GM18873 (cell line): ENCODE measurements at regions not wholly inside any gene's neighbourhood (a gene's known extent, or its start where the extent isn't known, plus 50 kb on each side); places are given as distances from the start of the nearest gene placed in this dataset.

Source experiments
- ATAC-seq: cut with Tn5 transposase; IDR thresholded peaks from one replicate; pipeline ENCODE4 v1.9.1; 2021; ENCODE audit warnings: mild to moderate bottlenecking, moderate library complexity, moderate number of reproducible peaks; ENCODE audit not compliant: unreplicated experiment, low FRiP score

DNA sequence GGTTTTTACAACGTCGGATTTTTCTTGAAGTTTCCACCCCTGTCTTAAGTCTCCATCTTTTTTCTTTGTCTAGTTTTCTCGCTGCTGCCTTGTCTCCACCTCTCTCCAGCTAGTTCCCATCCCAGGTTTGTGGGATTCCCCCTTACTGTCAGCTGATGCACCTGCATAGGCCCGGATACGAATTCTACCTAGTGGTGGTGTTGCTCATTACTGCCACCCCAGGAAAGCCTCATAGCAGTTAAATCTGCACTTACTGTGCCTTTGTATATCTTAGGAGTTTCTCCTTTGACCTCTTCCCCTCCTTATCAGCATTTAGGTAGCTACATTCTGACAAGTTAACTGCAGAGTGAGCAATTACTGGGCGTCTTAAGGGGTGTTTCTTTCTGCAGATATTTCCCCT, 1693.1 kb upstream of the TENM3 start:
- ATAC-seq: no peak

DNA sequence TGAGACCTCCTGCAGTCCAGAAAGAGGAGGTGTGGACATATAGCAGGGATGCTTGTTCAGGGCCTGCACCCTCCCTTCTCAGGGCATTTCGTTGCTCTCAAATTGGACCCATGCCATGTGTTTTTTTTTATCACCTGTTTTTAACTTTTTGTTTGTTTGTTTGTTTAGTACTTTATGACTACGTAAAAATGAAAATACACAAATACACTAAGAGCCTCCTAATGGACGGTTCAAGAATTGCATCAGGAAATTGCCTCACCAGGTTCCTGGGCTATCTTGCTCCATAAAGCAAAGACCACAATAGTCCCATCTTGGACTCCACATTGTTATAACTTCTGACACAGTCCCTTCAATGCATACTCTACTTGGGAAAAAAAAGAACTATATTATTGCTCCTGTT, 1685.9 kb upstream of the TENM3 start:
- no peak for ATAC-seq

DNA sequence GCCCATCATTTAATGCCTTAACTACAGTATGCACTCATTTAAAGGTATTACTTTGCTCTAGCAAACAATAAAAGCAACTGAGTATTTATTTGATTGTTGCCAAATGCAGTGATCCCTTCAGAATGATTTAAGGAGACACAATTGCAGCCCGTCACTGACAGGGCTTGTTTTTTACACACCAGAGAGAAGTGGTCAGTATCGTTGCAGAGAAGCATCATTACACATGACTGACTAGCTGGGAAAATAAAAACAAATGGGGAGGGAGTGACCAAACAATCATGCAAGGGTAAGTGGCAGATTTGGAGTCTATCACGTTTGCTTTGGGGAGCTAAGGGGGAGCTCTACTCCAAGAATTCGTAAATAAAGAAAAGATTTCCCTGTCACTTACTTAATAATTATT, 1685.3 kb upstream of the TENM3 start:
- ATAC-seq: no peak

DNA sequence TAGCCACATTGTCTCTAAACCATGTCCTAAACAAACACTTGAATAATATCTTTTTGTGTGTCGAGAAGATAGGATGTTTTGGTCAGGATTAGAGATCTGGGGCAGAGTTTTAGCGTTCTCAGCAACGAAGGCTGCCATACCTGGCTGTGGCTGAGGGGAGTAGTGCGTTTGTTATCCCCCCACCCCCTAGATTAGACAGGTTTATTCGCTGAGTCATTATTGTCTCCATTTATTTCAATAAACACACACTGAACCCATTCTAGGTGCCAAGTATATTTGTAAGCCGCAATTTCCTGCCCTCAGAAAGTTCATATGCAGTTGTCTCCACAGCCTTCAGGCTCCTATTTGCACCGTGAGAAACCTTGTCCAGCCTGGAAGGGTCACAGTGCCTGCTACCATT, 1684.8 kb upstream of the TENM3 start:
- no peak for ATAC-seq

DNA sequence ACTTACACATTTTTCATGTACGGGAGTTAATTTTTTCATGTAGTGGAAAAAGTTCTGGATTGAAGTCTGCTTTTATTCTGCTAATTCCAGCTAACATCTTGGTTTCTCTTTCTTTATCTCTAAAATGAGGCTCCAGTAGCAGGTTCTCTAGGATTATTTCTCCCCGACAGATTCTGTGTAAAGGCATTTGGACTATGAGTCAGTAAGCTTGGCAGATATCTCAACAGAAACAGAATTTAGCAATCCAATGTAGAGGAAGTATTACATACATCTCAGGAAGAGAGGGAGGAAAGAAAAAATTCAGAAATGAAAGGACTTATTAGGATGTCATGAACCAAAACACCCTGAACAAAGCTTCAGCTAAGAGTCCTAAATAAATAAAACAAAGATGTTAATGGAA, 1682.3 kb upstream of the TENM3 start:
- ATAC-seq: no peak

DNA sequence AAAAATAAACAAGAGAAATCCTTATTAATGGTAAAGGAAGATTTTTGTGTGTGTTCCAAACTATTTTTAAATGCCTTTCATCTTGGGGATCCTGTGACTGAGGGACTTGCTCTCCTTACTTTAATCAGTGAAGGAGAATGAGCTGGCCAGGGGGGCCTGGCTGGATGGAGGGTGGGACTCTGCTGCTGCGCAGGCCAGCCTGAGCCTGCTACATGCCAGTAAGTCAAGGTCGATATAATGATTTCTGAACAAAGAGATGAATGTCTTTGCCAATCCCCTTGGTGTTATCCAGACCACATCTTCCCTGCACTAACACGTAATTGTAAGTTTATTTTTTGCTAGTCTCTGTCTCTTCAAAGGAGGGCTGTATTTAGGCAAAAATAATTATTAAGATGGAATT, 1679.2 kb upstream of the TENM3 start:
- ATAC-seq: no peak

DNA sequence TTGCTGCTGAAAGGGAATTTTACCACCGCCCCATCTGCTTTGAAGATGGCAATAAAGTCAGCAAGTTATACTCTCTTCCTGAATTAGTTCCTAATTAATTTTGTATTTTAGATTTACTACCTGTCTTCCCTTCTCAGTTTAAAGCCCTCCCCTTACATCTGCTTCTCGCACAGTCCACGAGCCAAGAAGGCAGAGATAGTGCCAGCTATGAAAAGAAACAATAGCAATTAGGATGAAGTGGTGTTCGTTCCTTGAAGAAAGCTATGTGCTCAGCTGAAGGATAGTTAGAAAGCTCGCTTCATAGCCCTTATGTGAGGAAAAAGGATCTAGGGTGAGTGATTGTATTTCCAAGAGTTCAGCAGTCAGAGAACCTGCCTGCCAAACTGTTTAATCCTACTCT, 1678.8 kb upstream of the TENM3 start:
- ATAC-seq: no peak

DNA sequence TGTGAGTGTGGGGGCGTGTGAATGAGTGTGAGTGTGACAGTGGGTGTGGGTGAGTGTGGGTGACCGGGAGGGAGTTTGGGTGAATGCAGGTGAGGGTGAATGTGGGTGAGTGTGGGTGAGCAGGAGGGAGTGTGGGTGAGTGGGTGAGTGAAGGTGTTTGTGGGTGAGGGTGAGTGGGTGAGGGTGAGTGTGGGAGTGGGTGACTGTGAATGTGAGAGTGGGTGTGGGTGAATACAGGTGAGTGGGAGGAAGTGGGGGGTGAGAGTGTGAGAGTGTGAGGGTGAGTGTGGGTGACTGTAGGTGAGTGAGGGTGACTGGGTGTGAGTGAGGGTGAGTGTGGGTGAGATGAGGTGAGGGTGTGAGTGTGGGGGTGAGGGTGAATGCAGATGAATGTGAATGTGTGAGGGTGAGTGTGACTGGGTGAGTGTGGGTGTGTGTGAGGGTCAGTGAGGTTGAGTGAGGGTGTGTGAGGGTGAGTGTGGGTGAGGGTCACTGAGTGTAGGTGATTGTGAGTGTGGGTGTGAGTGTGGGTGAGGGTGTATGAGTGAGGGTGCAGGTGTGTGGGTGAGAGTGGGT, 1677.3 kb upstream of the TENM3 start:
- no peak for ATAC-seq

DNA sequence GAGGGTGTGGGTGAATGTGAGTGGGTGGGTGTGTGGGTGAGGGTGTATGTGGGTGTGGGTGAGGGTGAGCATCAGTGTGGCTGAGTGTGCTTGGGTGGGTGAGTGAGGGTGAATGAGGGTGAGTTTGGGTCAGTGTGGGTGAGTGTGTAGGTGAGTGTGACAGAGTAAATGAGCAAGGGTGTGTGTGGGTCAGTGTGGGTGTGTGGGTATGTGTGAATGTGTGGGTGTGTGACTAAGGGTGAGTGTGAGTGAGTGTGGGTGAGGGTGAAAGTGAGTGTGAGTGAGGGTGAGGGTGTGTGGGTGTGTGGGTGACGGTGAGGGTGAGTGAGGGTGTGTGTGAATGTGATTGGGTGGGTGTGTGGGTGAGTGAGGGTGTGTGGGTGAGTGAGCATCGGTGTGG, 1676.7 kb upstream of the TENM3 start:
- no peak for ATAC-seq

DNA sequence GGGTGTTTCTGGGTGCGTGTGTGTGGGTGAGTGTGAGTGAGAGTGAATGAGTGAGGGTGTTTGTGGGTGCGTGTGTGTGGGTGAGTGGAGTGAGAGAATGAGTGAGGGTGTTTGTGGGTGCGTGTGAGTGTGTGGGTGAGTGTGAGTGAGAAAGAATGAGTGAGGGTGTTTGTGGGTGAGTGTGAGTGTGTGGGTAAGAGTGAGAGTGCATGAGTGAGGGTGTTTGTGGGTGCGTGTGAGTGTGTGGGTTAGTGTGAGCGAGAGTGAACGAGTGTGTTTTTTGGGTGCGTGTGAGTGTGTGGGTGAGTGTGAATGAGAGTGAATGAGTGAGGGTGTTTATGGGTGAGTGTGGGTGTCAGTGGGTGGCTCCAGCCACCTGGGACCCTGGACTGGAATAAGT, 1676.1 kb upstream of the TENM3 start:
- ATAC-seq: no peak

DNA sequence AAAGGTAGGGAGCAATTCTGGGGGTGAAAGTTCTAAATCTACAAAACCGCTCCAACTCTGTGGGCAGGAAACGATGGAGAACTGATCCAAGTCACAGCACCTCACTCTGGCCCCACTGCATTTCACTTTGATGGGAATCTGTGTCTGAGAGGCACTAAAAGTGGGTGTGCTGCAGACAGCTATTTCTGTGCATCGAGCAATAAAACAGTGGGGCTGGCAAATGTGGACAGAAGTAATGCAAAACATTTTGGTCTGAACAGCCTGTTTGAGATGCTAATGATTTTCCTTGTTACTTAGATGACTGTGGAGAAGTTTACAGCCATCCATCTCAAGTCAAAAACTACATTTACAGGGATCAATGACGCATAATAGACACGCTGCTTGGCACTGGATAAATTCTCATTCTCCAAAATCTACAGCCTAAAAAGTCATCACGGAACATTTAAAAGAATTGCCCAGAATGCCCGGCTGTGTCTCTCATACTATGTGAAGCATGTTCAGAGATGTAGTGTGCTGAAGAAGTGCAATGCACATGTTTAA, 1671.6 kb upstream of the TENM3 start:
- ATAC-seq: no peak

DNA sequence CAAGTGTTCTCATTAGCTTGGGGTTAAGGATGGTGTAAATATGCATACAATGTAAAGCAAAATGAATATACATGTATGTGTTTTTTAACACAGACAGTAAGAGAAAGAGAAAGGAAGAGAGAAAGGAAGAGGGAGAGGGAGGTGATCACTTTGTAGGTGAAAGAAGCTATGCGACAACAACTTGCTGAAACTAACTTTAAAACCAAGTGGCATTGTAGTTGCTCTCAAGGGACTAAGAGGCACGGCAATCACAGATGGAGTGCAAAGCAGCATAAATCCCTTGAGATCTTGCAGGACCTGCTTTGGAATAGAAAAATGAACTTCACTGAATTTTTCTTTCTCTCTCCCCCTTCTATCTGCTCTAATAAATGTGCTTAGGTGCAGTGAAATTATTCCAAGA, 1665.0 kb upstream of the TENM3 start:
- ATAC-seq: no peak

DNA sequence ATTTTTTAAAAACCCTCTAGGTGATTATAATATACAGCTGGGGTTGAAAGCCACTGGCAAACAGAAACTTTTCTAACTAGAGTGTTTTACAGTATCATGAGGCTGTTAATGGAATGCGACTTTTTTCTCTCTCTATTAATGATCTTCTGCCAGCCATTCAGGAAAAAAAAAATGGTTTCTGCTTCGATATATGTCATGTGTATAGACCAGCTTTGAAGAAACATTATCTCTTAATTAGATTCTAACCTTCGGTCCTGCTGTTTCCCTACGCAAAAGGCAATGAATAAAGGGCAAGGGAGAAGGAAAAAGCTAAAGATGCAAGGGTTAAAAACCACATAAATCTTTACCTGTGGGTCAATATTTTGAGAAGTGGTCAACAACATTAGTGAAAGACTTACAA, 1662.1 kb upstream of the TENM3 start:
- no peak for ATAC-seq

DNA sequence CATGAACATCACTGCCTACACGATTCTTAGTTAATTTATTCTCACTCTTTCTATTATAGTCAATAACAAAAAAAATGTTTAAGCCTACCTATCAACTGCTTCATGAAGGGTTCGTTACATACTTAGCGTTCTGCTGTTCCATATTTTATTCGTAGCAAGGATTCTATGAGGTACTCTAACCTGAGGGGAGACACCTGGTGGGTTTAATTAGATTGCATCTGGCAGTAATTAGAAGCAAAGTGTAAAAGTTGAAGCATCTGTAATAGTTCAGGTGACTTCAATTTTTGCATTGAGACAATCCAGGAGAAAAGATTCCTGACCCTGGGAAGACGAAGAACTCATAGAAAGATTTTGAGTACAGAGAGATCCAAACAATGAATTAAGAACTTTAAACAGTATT, 1655.8 kb upstream of the TENM3 start:
- no peak for ATAC-seq

DNA sequence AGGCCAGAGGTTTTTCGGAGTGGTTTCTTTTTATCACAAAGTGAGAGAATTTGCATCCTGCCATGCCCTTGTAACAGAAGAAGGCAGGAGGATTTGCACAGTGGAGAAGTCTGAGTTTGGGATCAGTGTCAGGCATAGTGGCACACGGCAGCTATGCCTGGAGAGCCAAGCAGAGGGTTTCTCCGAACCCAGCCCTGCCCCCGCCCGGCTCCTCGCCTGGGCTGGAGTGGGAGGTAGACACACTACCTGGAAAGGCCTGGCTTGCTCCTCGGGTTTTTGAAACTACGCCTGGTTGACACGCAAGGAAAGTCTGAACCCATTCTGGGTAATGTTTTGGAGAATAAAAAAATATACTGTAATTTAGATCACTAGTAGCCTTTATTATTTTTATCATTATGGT, 1653.6 kb upstream of the TENM3 start:
- no peak for ATAC-seq

DNA sequence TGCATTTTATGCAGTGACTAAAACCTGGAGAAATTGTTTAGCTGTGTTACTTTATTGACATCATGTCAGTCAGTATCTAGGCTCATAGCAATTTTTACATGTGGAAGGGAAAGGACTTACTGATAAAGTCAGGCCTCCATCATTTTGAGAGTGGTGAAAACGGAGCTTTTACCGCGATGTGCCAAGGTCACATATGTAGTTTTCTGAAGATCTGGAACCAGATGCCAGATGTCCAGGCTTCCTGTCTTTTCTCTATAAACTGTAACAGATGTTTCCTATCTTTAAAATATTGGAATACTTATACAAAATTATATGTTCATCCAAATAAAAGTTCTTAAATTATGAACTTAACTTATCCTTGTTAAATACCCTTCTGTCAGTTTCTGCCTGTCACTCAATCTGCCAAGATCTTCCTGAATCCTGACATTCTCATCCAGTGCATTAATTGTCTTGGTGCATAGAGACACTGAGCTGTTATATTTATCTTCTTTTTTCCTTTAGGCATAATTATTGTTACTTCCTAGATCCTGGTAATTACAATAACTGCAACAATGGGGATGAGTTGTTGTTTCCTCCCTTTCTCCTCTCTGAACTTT, 1646.2 kb upstream of the TENM3 start:
- ATAC-seq: no peak

DNA sequence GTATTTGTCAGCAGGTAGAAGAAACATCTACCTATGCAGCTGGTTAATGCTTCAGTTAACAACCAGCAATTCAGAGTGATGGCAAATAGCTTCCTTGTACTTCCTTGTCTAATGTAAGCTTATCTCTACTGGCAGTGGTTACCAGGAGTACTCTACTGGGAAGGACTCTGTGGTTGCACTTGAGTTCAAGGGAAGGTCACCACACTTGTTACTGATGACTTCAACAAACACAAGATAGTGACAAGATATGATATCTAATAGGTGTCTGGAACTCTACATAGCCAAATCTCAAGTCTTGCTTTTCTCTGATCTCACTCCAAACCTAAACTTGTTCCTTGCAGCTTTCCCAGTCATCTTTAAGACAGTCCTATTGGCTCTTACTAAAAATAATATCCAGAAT, 1644.9 kb upstream of the TENM3 start:
- no peak for ATAC-seq

DNA sequence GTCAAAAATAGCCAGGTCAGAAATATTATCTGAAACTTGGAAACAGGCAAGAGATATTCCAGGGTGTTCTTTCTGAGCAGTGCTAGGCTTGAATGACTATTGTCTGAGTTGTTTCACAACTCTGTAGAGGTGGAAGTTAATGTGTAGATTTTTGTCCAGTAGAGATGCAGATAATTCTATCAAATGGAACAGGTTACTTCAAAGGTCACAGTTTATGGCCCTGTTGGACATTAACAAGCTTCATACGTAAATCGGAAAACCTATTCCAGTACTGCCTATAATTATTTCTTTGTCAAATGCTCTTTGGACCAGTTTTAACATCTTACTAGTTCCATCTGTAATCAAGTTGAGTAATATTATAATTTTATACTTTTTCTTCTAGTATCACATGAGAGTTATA, 1639.4 kb upstream of the TENM3 start:
- ATAC-seq: no peak

DNA sequence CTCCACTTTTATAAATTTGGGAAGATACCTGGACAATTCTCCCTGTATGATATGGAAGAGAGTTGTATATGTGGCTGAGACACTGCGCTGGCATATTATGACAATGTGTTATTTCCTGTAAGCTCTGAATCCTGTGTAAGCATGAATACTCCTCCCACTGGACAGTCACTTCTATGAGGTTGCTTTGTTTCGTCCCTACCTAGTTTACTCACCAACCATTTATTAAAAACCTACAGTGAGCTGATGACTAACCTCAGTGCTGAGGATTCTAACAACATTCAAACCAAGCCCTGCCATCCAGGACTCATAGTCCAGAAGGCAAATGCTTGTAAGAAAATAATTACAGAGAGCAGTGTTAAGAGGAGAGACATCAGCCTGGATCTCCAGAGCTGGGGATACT, 1632.9 kb upstream of the TENM3 start:
- no peak for ATAC-seq

DNA sequence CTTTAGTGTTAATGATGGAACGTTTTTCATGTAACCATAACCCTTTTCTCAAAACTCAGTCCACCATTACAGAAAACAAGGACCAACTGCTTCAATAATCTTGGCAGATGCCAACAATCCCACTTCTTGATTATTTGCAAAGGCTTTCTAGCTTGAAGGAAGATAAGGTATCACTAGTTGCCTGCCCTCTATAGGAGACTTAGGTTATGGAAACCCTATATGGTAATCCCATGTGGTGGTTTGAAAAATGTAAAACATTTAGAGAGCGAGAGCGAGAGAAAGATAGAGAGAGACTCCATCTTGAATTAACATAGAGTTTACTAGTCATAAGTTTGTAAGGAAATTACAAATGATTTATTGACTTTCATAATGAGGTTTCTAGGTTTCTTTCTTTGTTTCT, 1627.5 kb upstream of the TENM3 start:
- ATAC-seq: no peak

DNA sequence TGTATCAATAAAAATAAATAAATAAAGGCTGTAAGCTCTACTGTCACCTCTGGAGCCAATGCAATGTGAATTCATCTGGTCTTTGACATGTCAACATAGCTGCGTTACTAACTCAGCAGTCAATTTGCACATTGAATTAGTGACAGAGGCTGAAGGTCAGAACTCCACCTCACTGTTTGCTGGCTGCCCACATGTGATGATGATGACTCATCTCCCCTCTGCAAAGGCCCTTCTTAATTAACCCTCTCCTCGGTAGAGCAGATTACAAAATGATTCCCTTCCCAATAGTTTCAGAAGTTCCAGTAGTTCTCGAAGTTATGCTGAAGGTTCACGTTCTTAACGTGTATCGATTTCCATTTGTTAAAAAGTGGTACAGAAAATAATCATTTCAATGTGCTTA, 1626.0 kb upstream of the TENM3 start:
- no peak for ATAC-seq

DNA sequence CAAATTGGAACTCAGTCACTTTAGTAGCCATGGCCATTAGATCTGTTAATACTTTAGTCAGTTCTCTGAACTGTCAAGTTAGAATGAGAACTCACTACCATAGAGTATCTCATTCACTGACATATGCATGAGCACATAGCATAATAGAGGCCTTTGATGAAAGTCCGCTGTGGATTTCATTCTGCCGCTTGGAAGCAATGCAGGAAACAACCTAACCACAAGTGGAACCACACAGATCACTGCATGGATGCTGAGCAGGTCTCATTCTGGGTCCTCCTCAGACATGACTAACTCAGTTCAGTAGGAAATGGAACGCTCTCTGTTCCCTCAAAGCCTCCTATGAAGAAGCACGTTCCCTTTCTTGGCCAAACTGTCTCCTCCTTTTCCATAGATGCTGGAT, 1624.8 kb upstream of the TENM3 start:
- no peak for ATAC-seq

DNA sequence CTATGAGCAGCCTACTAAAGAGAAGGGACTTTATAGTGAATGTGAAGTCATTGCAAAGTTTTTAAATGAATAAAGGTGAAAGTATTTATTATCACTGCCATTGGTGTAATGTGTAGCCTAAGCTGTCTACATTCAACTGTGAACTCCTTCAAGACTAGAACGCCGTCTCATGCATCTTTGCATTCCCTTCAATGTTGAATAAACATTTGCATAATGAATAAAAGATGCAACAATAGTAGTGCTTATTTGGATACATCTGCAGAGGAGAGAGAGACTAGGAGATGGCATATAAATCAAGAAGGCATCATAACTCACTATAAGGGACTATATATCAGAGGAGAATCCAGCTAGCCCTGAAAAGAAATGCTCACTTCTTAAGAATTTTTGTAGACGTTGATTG, 1623.8 kb upstream of the TENM3 start:
- ATAC-seq: no peak
